ENCODE measurements at regions not wholly inside any gene's neighbourhood (a gene's known extent, or its start where the extent isn't known, plus 50 kb on each side); places are given as distances from the start of the nearest gene placed in this dataset.

DNA sequence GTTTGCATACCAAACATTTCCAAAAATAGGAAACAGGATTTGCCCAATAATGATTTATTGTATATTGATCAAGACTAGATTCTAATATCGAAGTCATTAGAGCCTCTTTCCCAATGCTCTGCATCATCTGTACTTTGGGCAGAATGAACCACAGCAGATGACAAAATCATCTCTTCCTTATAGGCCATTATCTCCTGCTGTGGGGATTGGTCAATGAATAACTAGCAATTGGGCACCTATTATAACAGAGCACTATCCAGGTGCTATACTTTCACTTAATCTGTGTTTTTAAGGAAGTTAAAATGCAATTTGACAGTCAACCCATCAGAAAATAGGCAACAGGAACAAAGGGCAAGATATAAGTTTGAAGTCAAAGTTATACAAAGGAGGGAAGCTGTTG is 290.3 kb downstream of the AHR start:
- ChIA-PET CTCF (no interaction called here), POLR2A (no interaction called here)
- TF ChIP-seq CTCF (IDR thresholded peaks at IDR 0.05; ENCODE audit: low read depth, low read length): no peak
- DNase-seq (ENCODE audit: low read depth, low spot score): no peak
- H3K27ac ChIP-seq (ENCODE audit: low read depth, low read length): no peak overlapping the region
- no peak overlapping the region for H3K4me3 ChIP-seq (ENCODE audit: low read depth, low read length)
- no peaks in the 10 kb centered on the region for H3K27me3 ChIP-seq (ENCODE audit: control insufficient read depth, insufficient read depth, low read length)
- no peaks in the 10 kb centered on the region for H3K9me3 ChIP-seq (ENCODE audit: control insufficient read depth, insufficient read depth, low read length)

DNA sequence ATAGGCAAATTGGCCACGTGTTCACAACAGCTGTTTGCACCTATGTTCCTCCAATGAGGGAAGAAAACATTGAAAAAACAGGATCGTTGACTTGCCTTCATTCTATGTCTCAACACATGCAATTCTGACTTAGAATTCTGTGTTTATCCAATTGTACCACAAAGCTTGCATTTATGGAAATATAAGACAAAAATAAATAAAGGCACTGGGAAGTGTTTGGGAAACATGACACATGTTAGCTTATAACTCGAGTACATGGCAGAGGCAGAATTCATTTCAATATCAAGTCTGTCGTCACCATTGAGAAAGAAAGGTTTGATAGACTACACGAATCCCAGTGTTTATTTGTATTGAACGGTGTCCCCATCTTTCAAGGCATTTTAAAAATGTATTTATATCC is 291.2 kb downstream of the AHR start:
- no peak for TF ChIP-seq CTCF (IDR thresholded peaks at IDR 0.05; ENCODE audit: low read depth, low read length)
- H3K27ac ChIP-seq (ENCODE audit: low read depth, low read length): no peak overlapping the region
- CTCF ChIA-PET: interaction anchor here (0.6 to 0.8 kb wide), 2 partner anchors 289 to 607 kb away, joined by 3 read pairs; no protein-coding TSS in a partner anchor
- no peaks in the 10 kb centered on the region for H3K9me3 ChIP-seq (ENCODE audit: control insufficient read depth, insufficient read depth, low read length)
- no peak overlapping the region for H3K4me3 ChIP-seq (ENCODE audit: low read depth, low read length)
- no peak for DNase-seq (ENCODE audit: low read depth, low spot score)
- POLR2A ChIA-PET: no interaction called here
- no peaks in the 10 kb centered on the region for H3K27me3 ChIP-seq (ENCODE audit: control insufficient read depth, insufficient read depth, low read length)

DNA sequence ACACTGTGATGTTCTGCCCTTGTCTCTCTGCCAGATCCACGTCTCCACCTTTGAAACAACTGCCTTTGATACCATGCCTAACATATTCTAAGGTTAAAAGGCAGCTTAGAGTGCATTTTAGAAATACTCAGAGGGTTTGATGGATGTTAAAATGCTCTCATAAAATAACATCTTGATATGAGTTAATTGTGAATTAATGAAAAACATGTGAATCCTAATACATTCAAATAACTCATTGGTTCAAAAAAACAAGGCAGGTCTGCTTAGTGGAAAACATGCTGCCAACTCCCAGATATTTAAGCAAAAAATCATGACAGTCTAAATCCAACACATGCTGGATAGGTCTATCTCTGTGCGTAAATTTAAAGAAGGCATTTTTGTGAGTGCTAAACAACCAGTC is 291.8 kb downstream of the AHR start:
- CTCF ChIA-PET: interaction anchor here (0.6 to 0.8 kb wide), 2 partner anchors 289 to 607 kb away, joined by 3 read pairs; no protein-coding TSS in a partner anchor
- H3K4me3 ChIP-seq (ENCODE audit: low read depth, low read length): no peak overlapping the region
- no peak overlapping the region for H3K27ac ChIP-seq (ENCODE audit: low read depth, low read length)
- H3K27me3 ChIP-seq (ENCODE audit: control insufficient read depth, insufficient read depth, low read length): no peaks in the 10 kb centered on the region
- POLR2A ChIA-PET: interaction anchor here (0.6 kb wide), 1 partner anchor 60 kb away, joined by 3 read pairs; no protein-coding TSS in a partner anchor
- no peak for TF ChIP-seq CTCF (IDR thresholded peaks at IDR 0.05; ENCODE audit: low read depth, low read length)
- no peak for DNase-seq (ENCODE audit: low read depth, low spot score)
- H3K9me3 ChIP-seq (ENCODE audit: control insufficient read depth, insufficient read depth, low read length): no peaks in the 10 kb centered on the region

DNA sequence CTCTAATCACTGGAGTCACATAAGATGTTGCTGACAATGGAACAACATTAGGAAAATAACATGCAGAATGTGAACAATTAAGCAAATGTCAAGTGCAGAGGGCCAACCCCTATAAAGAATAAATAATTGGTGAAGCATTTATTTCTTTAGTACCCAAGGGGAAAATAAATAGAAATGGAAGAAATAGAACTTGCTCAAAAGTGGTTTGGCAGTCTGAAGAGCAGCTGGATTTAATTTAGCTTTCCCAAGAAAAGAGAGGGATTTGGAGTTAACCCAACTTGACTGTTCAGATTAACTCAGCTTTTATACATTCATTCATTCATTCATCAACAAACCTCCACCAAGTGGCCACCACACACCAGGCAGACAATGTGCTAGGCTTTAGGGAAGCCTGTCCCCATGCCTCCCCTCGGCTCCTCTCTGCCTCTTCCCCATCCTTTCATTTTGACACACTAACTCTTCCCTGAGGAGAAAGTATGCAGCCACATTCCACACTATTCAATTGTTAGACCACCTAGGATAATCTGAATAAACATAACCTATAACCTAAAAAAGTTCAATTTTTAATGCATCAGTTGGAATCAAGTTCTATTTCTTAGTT is 295.5 kb downstream of the AHR start:
- ChIA-PET POLR2A (no interaction called here), CTCF (no interaction called here)
- no peaks in the 10 kb centered on the region for H3K9me3 ChIP-seq (ENCODE audit: control insufficient read depth, insufficient read depth, low read length)
- H3K27ac ChIP-seq (ENCODE audit: low read depth, low read length): no peak overlapping the region
- DNase-seq (ENCODE audit: low read depth, low spot score): no peak
- no peak overlapping the region for H3K4me3 ChIP-seq (ENCODE audit: low read depth, low read length)
- TF ChIP-seq CTCF (IDR thresholded peaks at IDR 0.05; ENCODE audit: low read depth, low read length): no peak
- H3K27me3 ChIP-seq (ENCODE audit: control insufficient read depth, insufficient read depth, low read length): no peaks in the 10 kb centered on the region

DNA sequence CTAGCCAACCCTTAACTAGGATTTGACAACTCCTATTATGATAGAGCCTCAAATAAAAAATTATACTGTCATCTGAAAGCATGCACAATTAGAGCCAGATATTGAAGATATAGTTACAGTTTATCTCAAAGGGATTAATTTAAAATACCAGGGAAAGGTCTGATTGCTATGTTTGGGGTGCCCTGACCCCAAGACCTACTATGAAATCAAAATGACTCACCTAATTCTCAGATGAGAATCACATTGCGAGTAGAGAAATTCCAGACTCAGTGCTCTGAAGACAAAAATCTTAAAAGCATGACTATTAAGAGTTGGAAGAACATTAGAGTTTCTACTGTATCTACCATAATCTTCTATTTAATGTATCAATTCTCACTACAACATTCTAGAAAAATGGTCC is 297.1 kb downstream of the AHR start:
- POLR2A ChIA-PET: no interaction called here
- DNase-seq (ENCODE audit: low read depth, low spot score): no peak
- TF ChIP-seq CTCF (IDR thresholded peaks at IDR 0.05; ENCODE audit: low read depth, low read length): no peak
- H3K27ac ChIP-seq (ENCODE audit: low read depth, low read length): no peak overlapping the region
- CTCF ChIA-PET: no interaction called here
- H3K27me3 ChIP-seq (ENCODE audit: control insufficient read depth, insufficient read depth, low read length): no peaks in the 10 kb centered on the region
- H3K9me3 ChIP-seq (ENCODE audit: control insufficient read depth, insufficient read depth, low read length): no peaks in the 10 kb centered on the region
- H3K4me3 ChIP-seq (ENCODE audit: low read depth, low read length): no peak overlapping the region
